Loucy (cell line): ENCODE measurements at regions not wholly inside any gene's neighbourhood (a gene's known extent, or its start where the extent isn't known, plus 50 kb on each side); places are given as distances from the start of the nearest gene placed in this dataset.

Experiments
- H2AFZ ChIP-seq: fragments of 200-600 bp; sonication (generic); 2 replicates; pipeline ENCODE4 v1.6.0; 2016; ENCODE audit warnings: antibody characterized with exemption, mild to moderate bottlenecking, low read length, moderate library complexity
- H3F3A ChIP-seq: fragments of 200-600 bp; 2 replicates; pipeline ENCODE4 v1.6.0; 2016; ENCODE audit warnings: antibody characterized with exemption, low read depth, mild to moderate bottlenecking
- H3K27me3 ChIP-seq: fragments of 200-600 bp; sonication (generic); 2 replicates; pipeline ENCODE4 v1.6.1; 2014; ENCODE audit warnings: low read length, mild to moderate bottlenecking; ENCODE audit not compliant: insufficient read depth, poor library complexity, severe bottlenecking
- H3K36me3 ChIP-seq: fragments of 200-600 bp; sonication (generic); 2 replicates; pipeline ENCODE4 v1.6.1; 2016; ENCODE audit warnings: low read length; ENCODE audit not compliant: insufficient read depth
- H3K4me1 ChIP-seq: fragments of 200-600 bp; sonication (generic); 2 replicates; pipeline ENCODE4 v1.5.1; 2014; ENCODE audit warnings: low read length, mild to moderate bottlenecking; ENCODE audit not compliant: insufficient read depth, poor library complexity, severe bottlenecking
- H3K4me2 ChIP-seq: fragments of 200-600 bp; sonication (generic); 2 replicates; pipeline ENCODE4 v1.6.0; 2014; ENCODE audit warnings: antibody characterized with exemption, low read length, low read depth, mild to moderate bottlenecking; ENCODE audit not compliant: poor library complexity, severe bottlenecking
- H3K4me3 ChIP-seq: fragments of 200-600 bp; sonication (generic); 2 replicates; pipeline ENCODE4 v1.5.1; 2014; ENCODE audit warnings: low read length, mild to moderate bottlenecking, mixed read lengths; ENCODE audit not compliant: poor library complexity, severe bottlenecking
- H3K79me2 ChIP-seq: fragments of 200-600 bp; sonication (generic); 2 replicates; pipeline ENCODE4 v1.6.1; 2014; ENCODE audit warnings: low read length; ENCODE audit not compliant: insufficient read depth
- H3K9ac ChIP-seq: fragments of 200-600 bp; sonication (generic); 2 replicates; pipeline ENCODE4 v1.6.0; 2014; ENCODE audit warnings: mild to moderate bottlenecking, low read depth, low read length, moderate library complexity; ENCODE audit not compliant: poor library complexity, severe bottlenecking
- H3K9me2 ChIP-seq: fragments of 200-600 bp; sonication (generic); replicated peaks from 2 replicates; pipeline ENCODE4 v1.6.1; 2016; ENCODE audit warnings: low read depth, low read length, mixed read lengths
- H3K9me3 ChIP-seq: fragments of 200-600 bp; sonication (generic); 2 replicates; pipeline ENCODE4 v1.6.1; 2014; ENCODE audit warnings: mild to moderate bottlenecking, antibody characterized with exemption, low read length, low read depth; ENCODE audit not compliant: insufficient read depth
- H4K20me1 ChIP-seq: fragments of 200-600 bp; sonication (generic); 2 replicates; pipeline ENCODE4 v1.6.0; 2014; ENCODE audit warnings: antibody characterized with exemption, low read length, mild to moderate bottlenecking; ENCODE audit not compliant: insufficient read depth, poor library complexity, severe bottlenecking
- CTCF ChIP-seq: fragments of 200-600 bp; sonication (generic); conservative IDR thresholded peaks from 2 replicates; pipeline ENCODE4 v1.5.1; 2014; ENCODE audit warnings: mild to moderate bottlenecking, antibody characterized with exemption, low read length
- EZH2phosphoT487 ChIP-seq: fragments of 200-600 bp; IDR thresholded peaks from 2 replicates; pipeline ENCODE4 v1.6.1; 2018; ENCODE audit warnings: antibody characterized with exemption, mild to moderate bottlenecking, moderate library complexity, borderline replicate concordance

- H3K4me1 ChIP-seq: no peaks in the 10 kb centered on the region
- H3K27me3 ChIP-seq: no peaks in the 10 kb centered on the region
- H3K9ac ChIP-seq: no peak overlapping the region
- no peaks in the 10 kb centered on the region for H3F3A ChIP-seq
- H3K4me3 ChIP-seq: no peak overlapping the region
- H4K20me1 ChIP-seq: no peaks in the 10 kb centered on the region
- no peaks in the 10 kb centered on the region for H3K36me3 ChIP-seq
- TF ChIP-seq CTCF (no peak), EZH2phosphoT487 (no peak)
- H2AFZ ChIP-seq: no peak overlapping the region
- no peaks in the 10 kb centered on the region for H3K9me2 ChIP-seq
- H3K4me2 ChIP-seq: no peak overlapping the region
- peaks cover 3% of the 10 kb centered on the region; the same call in 1 of the 2 replicates for H3K9me3 ChIP-seq
- H3K79me2 ChIP-seq: no peaks in the 10 kb centered on the region
Observed at GRCh38 chr1:34331020-34331926, 154.6 kb downstream of the C1orf94 start.

DNA sequence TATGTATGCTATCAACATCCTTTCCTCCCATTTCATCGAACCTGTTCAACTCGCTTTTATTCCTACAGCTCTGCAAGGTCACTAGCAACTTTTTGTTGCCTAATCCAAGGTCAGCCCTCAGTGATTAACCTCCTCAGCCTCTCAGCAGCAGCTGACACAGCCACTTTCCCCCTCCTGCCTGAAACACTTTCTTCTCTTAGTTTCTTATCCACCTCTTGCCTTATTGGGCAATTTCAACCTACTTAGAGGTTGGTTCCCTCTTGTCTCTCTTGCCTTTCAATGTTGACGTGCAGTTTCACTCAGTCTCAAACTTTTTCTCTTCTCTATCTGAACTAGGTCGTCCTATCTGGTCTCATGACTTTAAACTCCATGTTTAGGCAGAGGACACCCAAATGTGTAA lies 156.3 kb downstream of the C1orf94 start:
- Histone ChIP-seq H3K9me2 (no peaks in the 10 kb centered on the region), H3K9ac (no peak overlapping the region), H3K27me3 (no peaks in the 10 kb centered on the region), H4K20me1 (no peaks in the 10 kb centered on the region), H2AFZ (no peak overlapping the region), H3K79me2 (no peaks in the 10 kb centered on the region), H3K36me3 (no peaks in the 10 kb centered on the region), H3K4me2 (no peak overlapping the region), H3K4me3 (no peak overlapping the region), H3K9me3 (peaks cover 3% of the 10 kb centered on the region; the same call in 1 of the 2 replicates), H3K4me1 (no peaks in the 10 kb centered on the region), H3F3A (no peaks in the 10 kb centered on the region)
- TF ChIP-seq EZH2phosphoT487 (no peak), CTCF (no peak)

GRCh38 chr1:34338871-34339270 lies 162.2 kb downstream of the C1orf94 start:
- Histone ChIP-seq H2AFZ (no peak overlapping the region), H3K36me3 (no peaks in the 10 kb centered on the region), H3K9me2 (no peaks in the 10 kb centered on the region), H3K79me2 (no peaks in the 10 kb centered on the region), H4K20me1 (no peaks in the 10 kb centered on the region), H3K4me3 (no peak overlapping the region), H3K4me2 (no peak overlapping the region), H3K9ac (no peak overlapping the region), H3K27me3 (no peaks in the 10 kb centered on the region), H3F3A (no peaks in the 10 kb centered on the region), H3K4me1 (no peaks in the 10 kb centered on the region), H3K9me3 (no peaks in the 10 kb centered on the region; the same call in 1 of the 2 replicates)
- TF ChIP-seq CTCF (no peak), EZH2phosphoT487 (no peak)
